ENCODE measurements at regions not wholly inside any gene's neighbourhood (a gene's known extent, or its start where the extent isn't known, plus 50 kb on each side); places are given as distances from the start of the nearest gene placed in this dataset.

GRCh38 chrX:82058728-82059127 is 856.8 kb downstream of the SH3BGRL start:
- no peaks in the 10 kb centered on the region for H3K27me3 ChIP-seq (ENCODE audit: insufficient read depth)
- H3K4me1 ChIP-seq (ENCODE audit: control insufficient read depth in 1 of 2, insufficient read depth in 2 of 2, low read depth in 1 of 2, low read length in 1 of 2): no peaks in the 10 kb centered on the region
- H3K4me2 ChIP-seq: no peak overlapping the region
- ChIA-PET POLR2A (no interaction called here), CTCF (no interaction called here)
- H3K9me2 ChIP-seq: 0 out of 2 replicates have a peak, but pooled peaks cover 3% of the 10 kb centered on the region
- no peak overlapping the region for H3K27ac ChIP-seq (ENCODE audit: low read depth in 2 of 2, low read length in 1 of 2)
- DNase-seq: no peak
- no peaks in the 10 kb centered on the region for H4K20me1 ChIP-seq (ENCODE audit: insufficient read depth)
- no peak overlapping the region for H3K4me3 ChIP-seq (ENCODE audit: low read depth in 2 of 2, low read length in 1 of 2)
- 0% methylated on average over 4 of the region's 4 CpGs for WGBS (ENCODE audit: low lambda C conversion rate)
- no peaks in the 10 kb centered on the region for H3K9me3 ChIP-seq
- H3K79me2 ChIP-seq (ENCODE audit: insufficient read depth): no peaks in the 10 kb centered on the region
- no peaks in the 10 kb centered on the region for H3F3A ChIP-seq (replicated peaks; ENCODE audit: insufficient read depth)
- H3K36me3 ChIP-seq (replicated peaks in 1 of 2; ENCODE audit: control insufficient read depth in 1 of 2, insufficient read depth in 2 of 2, low read length in 1 of 2): no peaks in the 10 kb centered on the region
- no peak for TF ChIP-seq EZH2phosphoT487 (IDR thresholded peaks at IDR 0.05; ENCODE audit: borderline replicate concordance, low read depth)
- no peak for TF ChIP-seq TEAD4 (IDR thresholded peaks at IDR 0.05; ENCODE audit: borderline replicate concordance, insufficient read depth)
- TF ChIP-seq GATA2 (CRISPR knock-in tag; IDR thresholded peaks at IDR 0.05): no peak
- no peak for TF ChIP-seq RCOR1 (IDR thresholded peaks at IDR 0.05; ENCODE audit: low read length)
- TF ChIP-seq GABPA (IDR thresholded peaks at IDR 0.05; ENCODE audit: low read depth): no peak
- no peak for TF ChIP-seq FOXJ3 (CRISPR knock-in tag; IDR thresholded peaks at IDR 0.05)
- TF ChIP-seq ZBTB33 (IDR thresholded peaks at IDR 0.05; ENCODE audit: borderline replicate concordance, low read depth): no peak
- TF ChIP-seq FOSL2 (IDR thresholded peaks at IDR 0.05; ENCODE audit: borderline replicate concordance, low read depth): no peak
- TF ChIP-seq EP300 (IDR thresholded peaks at IDR 0.05; ENCODE audit: borderline replicate concordance in 1 of 2, low read depth in 1 of 2, low read length in 1 of 2): no peak
- TF ChIP-seq CHD2 (IDR thresholded peaks at IDR 0.05; ENCODE audit: low read length, partially characterized antibody): no peak
- no peak for TF ChIP-seq MXI1 (IDR thresholded peaks at IDR 0.05; ENCODE audit: low read depth, low read length)
- no peak for TF ChIP-seq RXRA (IDR thresholded peaks at IDR 0.05; ENCODE audit: borderline replicate concordance, low read depth)
- TF ChIP-seq USF1 (IDR thresholded peaks at IDR 0.05; ENCODE audit: borderline replicate concordance, low read depth): no peak
- no peak for TF ChIP-seq RAD21 (IDR thresholded peaks at IDR 0.05; ENCODE audit: low read length)
- TF ChIP-seq TAF1 (IDR thresholded peaks at IDR 0.05; ENCODE audit: borderline replicate concordance, low read depth, low read length): no peak
- TF ChIP-seq CTCF (IDR thresholded peaks at IDR 0.05): no peak
- TF ChIP-seq SMC3 (IDR thresholded peaks at IDR 0.05; ENCODE audit: low read depth, low read length): no peak
- no peak overlapping the region for H2AFZ ChIP-seq (ENCODE audit: low read depth)
- H3K9ac ChIP-seq: no peak overlapping the region

Measured in SK-N-SH (cell line).